NT2/D1 (cell line): ENCODE measurements at regions not wholly inside any gene's neighbourhood (a gene's known extent, or its start where the extent isn't known, plus 50 kb on each side); places are given as distances from the start of the nearest gene placed in this dataset.

Experiments used
- YY1 ChIP-seq: IDR thresholded peaks from 2 replicates; pipeline ENCODE4 v1.6.1; 2011; ENCODE audit not compliant: insufficient read length, insufficient read depth
- ZNF274 ChIP-seq: IDR thresholded peaks from 2 replicates; pipeline ENCODE4 v1.6.1; 2011; ENCODE audit warnings: mild to moderate bottlenecking, low read depth, low read length

GRCh38 chr2:128754246-128754724, 435.6 kb upstream of the HS6ST1 start:
- TF ChIP-seq YY1, result no peak
- no peak for TF ChIP-seq ZNF274
